Stomach (tissue), 8 donors: ENCODE measurements at regions not wholly inside any gene's neighbourhood (a gene's known extent, or its start where the extent isn't known, plus 50 kb on each side); places are given as distances from the start of the nearest gene placed in this dataset.

Source experiments
- DNase-seq, 2 donors: peaks; one replicate each; pipeline versions ENCODE4 v3.0.0 to v3.0.0-alpha.2; 2013 to 2019
- H3K27ac ChIP-seq, 5 donors: fragments of 200-600 bp in 4 of 5; sonication (generic) in 4 of 5; one replicate each; pipeline ENCODE4 v1.5.1; 2013 to 2019; ENCODE audit warnings: mild to moderate bottlenecking in 1 of 5, moderate library complexity in 1 of 5
- H3K27me3 ChIP-seq, 3 donors: fragments of 200-600 bp; sonication (generic); one replicate each; pipeline ENCODE4 v1.5.1; 2017 to 2019; ENCODE audit warnings: mixed run types in 1 of 3
- H3K36me3 ChIP-seq, 4 donors: fragments of 200-600 bp; sonication (generic); 1 replicate in 3 of 4; 2 replicates in 1 of 4; pipeline ENCODE4 v1.5.1; 2016 to 2019
- H3K4me1 ChIP-seq, 4 donors: fragments of 200-600 bp; sonication (generic); one replicate each; pipeline ENCODE4 v1.5.1; 2016 to 2019
- H3K4me3 ChIP-seq, 4 donors: fragments of 200-600 bp; sonication (generic) in 3 of 4; one replicate each; pipeline ENCODE4 v1.5.1; 2016 to 2019; ENCODE audit warnings: mild to moderate bottlenecking in 1 of 4
- H3K9me3 ChIP-seq, 4 donors: fragments of 200-600 bp; sonication (generic); one replicate each; pipeline ENCODE4 v1.5.1; 2016 to 2019
- CTCF ChIP-seq, 7 experiments: fragments of 450-650 bp in 4 of 7; fragments of 200-600 bp in 3 of 7; sonication (generic) in 3 of 7; IDR thresholded peaks; one replicate each; pipeline ENCODE4 v1.5.1; 2016 to 2019; ENCODE audit warnings: antibody characterized with exemption in 7 of 7, control low read depth in 2 of 7, mild to moderate bottlenecking in 1 of 7
- EP300 ChIP-seq: sonication (generic); formaldehyde crosslinking; IDR thresholded peaks from one replicate; pipeline ENCODE4 v1.6.1; 2017; ENCODE audit warnings: antibody characterized with exemption
- POLR2A ChIP-seq, 4 donors: fragments of 450-650 bp; IDR thresholded peaks; one replicate each; pipeline ENCODE4 v1.6.1; 2016; ENCODE audit warnings: antibody characterized with exemption in 4 of 4, control low read depth in 2 of 4, mild to moderate bottlenecking in 1 of 4, moderate library complexity in 1 of 4
- POLR2AphosphoS5 ChIP-seq, 3 donors: sonication (generic); formaldehyde crosslinking; IDR thresholded peaks; one replicate each; pipeline ENCODE4 v1.6.1; 2016; ENCODE audit warnings: antibody characterized with exemption in 3 of 3
- WGBS, 5 donors: extraction: QIAGEN DNeasy Blood & Tissue Kit in 3 of 5; methylation state at CpG; one replicate each; pipeline versions ENCODE4 v1.1.5 to v1.1.7; 2013 to 2018; 5-methylcytosine and 5-hydroxymethylcytosine counted together
- intact Hi-C: fragments of 100-400 bp; cut with DNase I; formaldehyde crosslinking; loops from one replicate; pipeline ENCODE4 v1.15.1; 2023; ENCODE audit warnings: low total_unique reads
- donor health status: healthy with polysubstance abuse.
- donor health status: Bipolar disorder and iron deficiency.
- donor health status: healthy.

DNA sequence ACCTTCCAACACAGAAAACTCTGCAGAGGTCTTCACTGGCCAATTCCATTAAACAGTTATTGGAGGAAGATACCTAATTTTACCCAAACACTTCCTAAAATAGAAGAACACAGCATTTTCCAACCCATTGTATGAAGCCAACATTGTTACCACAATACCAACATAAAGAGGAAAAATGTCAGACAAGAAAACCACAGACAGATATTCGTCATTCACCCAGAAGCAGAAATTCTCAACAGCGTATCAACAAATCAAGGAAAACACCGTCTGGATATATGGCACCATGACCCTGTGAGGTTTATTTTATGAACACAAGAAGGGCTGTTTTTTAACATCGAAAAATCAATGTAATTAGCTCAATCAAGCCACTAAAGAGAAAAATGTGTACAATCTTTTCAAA is 255.6 kb downstream of the ASMT start:
- no peaks in the 10 kb centered on the region for H3K27me3 ChIP-seq

DNA sequence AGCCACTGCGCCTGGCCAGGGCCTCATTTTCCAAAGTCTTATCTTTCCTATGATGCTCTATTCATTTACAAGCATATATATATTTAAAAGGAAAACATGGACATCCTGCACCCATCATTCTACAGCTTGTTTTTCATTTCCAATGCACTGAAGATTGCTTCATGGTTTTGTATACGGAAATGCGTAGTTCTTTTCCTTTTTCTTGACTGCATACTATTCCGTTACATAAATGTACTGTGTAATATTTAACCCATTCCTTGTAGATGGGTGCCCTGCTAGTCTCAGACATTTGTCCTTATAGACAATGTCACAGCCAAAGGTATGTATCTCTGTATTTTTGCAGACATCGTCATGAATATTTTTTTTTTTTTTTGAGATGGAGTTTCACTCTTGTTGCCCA is 257.0 kb downstream of the ASMT start:
- Histone ChIP-seq H3K9me3 (peaks cover 0 to 13% (median 7%) of the 10 kb centered on the region in 4 donors), H3K27me3 (no peaks in the 10 kb centered on the region), H3K27ac (no peak overlapping the region), H3K4me1 (no peaks in the 10 kb centered on the region), H3K36me3 (no peaks in the 10 kb centered on the region), H3K4me3 (no peak overlapping the region)
- TF ChIP-seq POLR2A (IDR thresholded peaks at IDR 0.05) = no peak
- TF ChIP-seq CTCF (IDR thresholded peaks at IDR 0.05) = no peak
- TF ChIP-seq POLR2AphosphoS5 (IDR thresholded peaks at IDR 0.05) = no peak
- TF ChIP-seq EP300 = no peak
- intact Hi-C loops = no loop called here
- no peak for DNase-seq
- WGBS, 5 donors = 97 to 98% (median 98%) methylated on average over 5 of the region's 5 CpGs

More for the DNA sequence above, 255.6 kb downstream of the ASMT start:
- no peak for DNase-seq
- no peaks in the 10 kb centered on the region for H3K36me3 ChIP-seq
- H3K27ac ChIP-seq = no peak overlapping the region
- 49 to 63% (median 61%) methylated on average over 4 of the region's 4 CpGs for WGBS, 5 donors
- H3K9me3 ChIP-seq = peaks cover 0 to 15% (median 7%) of the 10 kb centered on the region in 4 donors
- intact Hi-C loops = no loop called here
- no peaks in the 10 kb centered on the region for H3K4me1 ChIP-seq
- no peak overlapping the region for H3K4me3 ChIP-seq
- no peak for TF ChIP-seq POLR2A (IDR thresholded peaks at IDR 0.05)
- no peak for TF ChIP-seq CTCF (IDR thresholded peaks at IDR 0.05)
- no peak for TF ChIP-seq POLR2AphosphoS5 (IDR thresholded peaks at IDR 0.05)

- H3K27ac ChIP-seq = no peak overlapping the region
- DNase-seq = no peak
- intact Hi-C loops = no loop called here
- no peaks in the 10 kb centered on the region for H3K27me3 ChIP-seq
- H3K36me3 ChIP-seq = no peaks in the 10 kb centered on the region
- peaks cover 0 to 16% (median 7%) of the 10 kb centered on the region in 4 donors for H3K9me3 ChIP-seq
- no peak overlapping the region for H3K4me3 ChIP-seq
- TF ChIP-seq POLR2AphosphoS5 (IDR thresholded peaks at IDR 0.05) (no peak), POLR2A (IDR thresholded peaks at IDR 0.05) (no peak), EP300 (no peak), CTCF (IDR thresholded peaks at IDR 0.05) (no peak)
- no peaks in the 10 kb centered on the region for H3K4me1 ChIP-seq
- WGBS, 5 donors = 60 to 73% (median 68%) methylated on average over 1 of the region's 1 CpG
Measured at GRCh38 chrX:1873671-1874070, 258.8 kb downstream of the ASMT start.

- peaks cover 0 to 21% (median 7%) of the 10 kb centered on the region in 4 donors for H3K9me3 ChIP-seq
- no peak overlapping the region for H3K4me3 ChIP-seq
- no peak for DNase-seq
- no peak for TF ChIP-seq POLR2AphosphoS5 (IDR thresholded peaks at IDR 0.05)
- no peak for TF ChIP-seq CTCF (IDR thresholded peaks at IDR 0.05)
- no peak for TF ChIP-seq EP300
- TF ChIP-seq POLR2A (IDR thresholded peaks at IDR 0.05) = no peak
- no peaks in the 10 kb centered on the region for H3K27me3 ChIP-seq
- H3K27ac ChIP-seq = no peak overlapping the region
- no peaks in the 10 kb centered on the region for H3K36me3 ChIP-seq
- H3K4me1 ChIP-seq = no peaks in the 10 kb centered on the region
- WGBS, 5 donors = 68 to 72% (median 68%) methylated on average over 6 of the region's 6 CpGs
- intact Hi-C loops = no loop called here
Measured at GRCh38 chrX:1874416-1874815, 259.6 kb downstream of the ASMT start.
